Endodermal cell (in vitro differentiated cells): ENCODE measurements at regions not wholly inside any gene's neighbourhood (a gene's known extent, or its start where the extent isn't known, plus 50 kb on each side); places are given as distances from the start of the nearest gene placed in this dataset.
"Not testable (repeated sequence)": the region's sequence is repeated elsewhere in the genome, so short reads cannot be mapped to it uniquely, and the experiment has no call there.

ENCODE experiments used
- DNase-seq: peaks from one replicate; pipeline ENCODE4 v3.0.0-alpha.2; 2017
- H3K27ac ChIP-seq: 2 replicates; pipeline ENCODE4 v1.5.1; 2013; ENCODE audit warnings: mild to moderate bottlenecking, low read depth, low read length, moderate library complexity
- H3K27me3 ChIP-seq: 2 replicates; pipeline ENCODE4 v1.6.1; 2013; ENCODE audit warnings: mild to moderate bottlenecking, low read length, moderate library complexity; ENCODE audit not compliant: insufficient read depth, control insufficient read depth, poor library complexity, severe bottlenecking
- H3K36me3 ChIP-seq: 2 replicates; pipeline ENCODE4 v1.7.0; 2013; ENCODE audit warnings: mild to moderate bottlenecking, low read length, moderate library complexity; ENCODE audit not compliant: control insufficient read depth, insufficient read depth
- H3K4me1 ChIP-seq: one replicate; pipeline ENCODE4 v1.7.0; 2013; ENCODE audit warnings: low read length; ENCODE audit not compliant: control insufficient read depth, insufficient read depth
- H3K4me3 ChIP-seq: 2 replicates; pipeline ENCODE4 v1.5.1; 2013; ENCODE audit warnings: mild to moderate bottlenecking, low read length, moderate library complexity
- H3K9ac ChIP-seq: 2 replicates; pipeline ENCODE4 v1.6.1; 2013; ENCODE audit warnings: mild to moderate bottlenecking, low read length, moderate library complexity; ENCODE audit not compliant: poor library complexity, severe bottlenecking; ENCODE audit errors: extremely low read depth
- H3K9me3 ChIP-seq: 2 replicates; pipeline ENCODE4 v1.6.1; 2013; ENCODE audit warnings: mild to moderate bottlenecking, low read length, moderate library complexity; ENCODE audit not compliant: control insufficient read depth
- H3K27ac Mint-ChIP-seq: 2 replicates; pipeline ENCODE4 v1.8.0; 2020; ENCODE audit warnings: mixed read lengths
- H3K27me3 Mint-ChIP-seq: 2 replicates; pipeline ENCODE4 v1.8.0; 2021; ENCODE audit warnings: mild to moderate bottlenecking, mixed read lengths; ENCODE audit not compliant: insufficient read depth
- H3K36me3 Mint-ChIP-seq: 2 replicates; pipeline ENCODE4 v1.8.0; 2020; ENCODE audit warnings: low read depth, mixed read lengths
- H3K4me1 Mint-ChIP-seq: 2 replicates; pipeline ENCODE4 v1.8.0; 2020; ENCODE audit warnings: mixed read lengths
- H3K4me3 Mint-ChIP-seq: 2 replicates; pipeline ENCODE4 v1.8.0; 2020; ENCODE audit warnings: mild to moderate bottlenecking, moderate library complexity, mixed read lengths
- H3K9me3 Mint-ChIP-seq: 2 replicates; pipeline ENCODE4 v1.8.0; 2020; ENCODE audit warnings: mild to moderate bottlenecking, mixed read lengths
- CTCF ChIP-seq: fragments of 200-600 bp; sonication (generic); conservative IDR thresholded peaks from 2 replicates; pipeline ENCODE4 v1.5.0; 2021; ENCODE audit warnings: antibody characterized with exemption, mild to moderate bottlenecking
- WGBS, 2 experiments: methylation state at CpG; one replicate each; pipeline versions ENCODE4 v1.1.5 to v1.1.7; 2013; ENCODE audit warnings: missing lambda C conversion rate in 2 of 2, mixed read lengths in 1 of 2; ENCODE audit not compliant: insufficient coverage in 1 of 2, insufficient read length in 1 of 2; 5-methylcytosine and 5-hydroxymethylcytosine counted together

- peaks cover 1% of the 10 kb centered on the region for H3K9me3 Mint-ChIP-seq
- DNase-seq = no peak
- Histone ChIP-seq H3K27me3 (no peaks in the 10 kb centered on the region), H3K9me3 (no peaks in the 10 kb centered on the region), H3K27ac (no peak overlapping the region), H3K36me3 (no peaks in the 10 kb centered on the region), H3K4me1 (no peaks in the 10 kb centered on the region), H3K4me3 (no peak overlapping the region), H3K9ac (no peak overlapping the region)
- H3K4me1 Mint-ChIP-seq = no peaks in the 10 kb centered on the region
- TF ChIP-seq CTCF = no peak
- H3K4me3 Mint-ChIP-seq = no peak overlapping the region
- no peak overlapping the region for H3K27ac Mint-ChIP-seq
- 78% methylated on average over 2 of the region's 2 CpGs; no CpG with 5 or more reads in 1 of the 2 experiments for WGBS, 2 experiments
- H3K36me3 Mint-ChIP-seq = no peaks in the 10 kb centered on the region
- no peaks in the 10 kb centered on the region for H3K27me3 Mint-ChIP-seq
Observed at GRCh38 chr1:83318366-83318765, 680.6 kb downstream of the TTLL7 start.

GRCh38 chr1:83315446-83315845 lies 683.5 kb downstream of the TTLL7 start:
- not testable (repeated sequence) for H3K36me3 ChIP-seq, H3K9me3 Mint-ChIP-seq, H3K27me3 ChIP-seq, H3K36me3 Mint-ChIP-seq, H3K27ac ChIP-seq, H3K4me3 ChIP-seq, H3K9me3 ChIP-seq, H3K9ac ChIP-seq, H3K4me3 Mint-ChIP-seq, H3K27me3 Mint-ChIP-seq, H3K4me1 ChIP-seq, DNase-seq, H3K27ac Mint-ChIP-seq, H3K4me1 Mint-ChIP-seq
- WGBS, 2 experiments = no CpG with 5 or more reads among the region's 1 CpG

GRCh38 chr1:83310161-83310560 lies 688.8 kb downstream of the TTLL7 start:
- H3K4me3 ChIP-seq, H3K27me3 Mint-ChIP-seq, H3K36me3 Mint-ChIP-seq, H3K27ac ChIP-seq, H3K36me3 ChIP-seq, H3K27ac Mint-ChIP-seq, H3K9me3 Mint-ChIP-seq, H3K9ac ChIP-seq, H3K4me1 ChIP-seq, H3K9me3 ChIP-seq, H3K4me1 Mint-ChIP-seq, H3K4me3 Mint-ChIP-seq, DNase-seq, H3K27me3 ChIP-seq: not testable (repeated sequence)
- 100% methylated on average over 1 of the region's 1 CpG; no CpG with 5 or more reads in 1 of the 2 experiments for WGBS, 2 experiments

GRCh38 chr1:83309035-83309434 lies 689.9 kb downstream of the TTLL7 start:
- 100% methylated on average over 1 of the region's 2 CpGs; no CpG with 5 or more reads in 1 of the 2 experiments for WGBS, 2 experiments
- not testable (repeated sequence) for H3K9ac ChIP-seq, H3K36me3 ChIP-seq, DNase-seq, H3K27ac Mint-ChIP-seq, H3K27me3 ChIP-seq, H3K4me3 Mint-ChIP-seq, H3K9me3 Mint-ChIP-seq, H3K27ac ChIP-seq, H3K4me3 ChIP-seq, H3K4me1 ChIP-seq, H3K36me3 Mint-ChIP-seq, H3K9me3 ChIP-seq, H3K4me1 Mint-ChIP-seq, H3K27me3 Mint-ChIP-seq

- not testable (repeated sequence) for H3K36me3 ChIP-seq, H3K27me3 ChIP-seq, H3K4me3 ChIP-seq, H3K4me3 Mint-ChIP-seq, DNase-seq, H3K9ac ChIP-seq, H3K9me3 ChIP-seq, H3K27ac ChIP-seq, H3K36me3 Mint-ChIP-seq, H3K27me3 Mint-ChIP-seq, H3K4me1 ChIP-seq, H3K4me1 Mint-ChIP-seq, H3K27ac Mint-ChIP-seq
- WGBS, 2 experiments = 100% methylated on average over 2 of the region's 2 CpGs; no CpG with 5 or more reads in 1 of the 2 experiments
- H3K9me3 Mint-ChIP-seq = peaks cover 17% of the 10 kb centered on the region
Observed at GRCh38 chr1:83306811-83307210, 692.1 kb downstream of the TTLL7 start.

- not testable (repeated sequence) for H3K4me3 Mint-ChIP-seq, H3K4me3 ChIP-seq, H3K27ac Mint-ChIP-seq, H3K27me3 Mint-ChIP-seq, DNase-seq, H3K9ac ChIP-seq, H3K27ac ChIP-seq, H3K27me3 ChIP-seq, H3K36me3 ChIP-seq, H3K4me1 ChIP-seq, H3K9me3 ChIP-seq, H3K36me3 Mint-ChIP-seq
- WGBS, 2 experiments = 96% methylated on average over 1 of the region's 1 CpG; no CpG with 5 or more reads in 1 of the 2 experiments
- Mint-ChIP-seq H3K9me3 (peaks cover 19% of the 10 kb centered on the region), H3K4me1 (peaks cover 12% of the 10 kb centered on the region)
Observed at GRCh38 chr1:83295594-83295993, 703.3 kb downstream of the TTLL7 start.
